Glomerular visceral epithelial cell (primary cell): ENCODE measurements at regions not wholly inside any gene's neighbourhood (a gene's known extent, or its start where the extent isn't known, plus 50 kb on each side); places are given as distances from the start of the nearest gene placed in this dataset.
"Not testable (repeated sequence)": the region's sequence is repeated elsewhere in the genome, so short reads cannot be mapped to it uniquely, and the experiment has no call there.

Source experiments
- DNase-seq: peaks from one replicate; pipeline ENCODE4 v3.0.0-alpha.2; 2016; ENCODE audit errors: extremely low spot score

GRCh38 chr21:6556516-6556915 lies 3964.9 kb upstream of the TPTE start:
- DNase-seq, result not testable (repeated sequence)

GRCh38 chr21:6557415-6557814 lies 3964.0 kb upstream of the TPTE start:
- not testable (repeated sequence) for DNase-seq

DNA sequence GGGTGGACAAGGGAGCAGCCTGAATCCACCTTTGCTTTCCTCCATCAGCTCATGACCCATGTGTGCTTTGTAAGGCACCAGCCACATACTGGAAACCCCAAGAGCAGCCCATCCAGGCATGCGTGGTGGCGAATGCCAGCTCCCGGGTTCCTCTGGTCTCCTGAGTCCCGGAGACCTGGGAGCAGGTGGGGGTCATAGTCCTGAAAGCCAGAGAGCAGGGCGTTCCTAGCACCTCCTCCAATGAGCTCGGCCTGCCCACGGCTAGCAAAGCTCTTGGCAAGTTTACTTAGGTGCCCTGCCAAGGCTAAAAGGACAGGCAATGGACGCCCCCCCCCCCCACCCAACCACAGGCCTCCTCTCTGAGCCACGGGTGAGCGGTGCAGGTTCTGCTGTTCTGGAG lies 3960.2 kb upstream of the TPTE start:
- not testable (repeated sequence) for DNase-seq

GRCh38 chr21:6561578-6561977 lies 3959.8 kb upstream of the TPTE start:
- DNase-seq, result not testable (repeated sequence)

DNA sequence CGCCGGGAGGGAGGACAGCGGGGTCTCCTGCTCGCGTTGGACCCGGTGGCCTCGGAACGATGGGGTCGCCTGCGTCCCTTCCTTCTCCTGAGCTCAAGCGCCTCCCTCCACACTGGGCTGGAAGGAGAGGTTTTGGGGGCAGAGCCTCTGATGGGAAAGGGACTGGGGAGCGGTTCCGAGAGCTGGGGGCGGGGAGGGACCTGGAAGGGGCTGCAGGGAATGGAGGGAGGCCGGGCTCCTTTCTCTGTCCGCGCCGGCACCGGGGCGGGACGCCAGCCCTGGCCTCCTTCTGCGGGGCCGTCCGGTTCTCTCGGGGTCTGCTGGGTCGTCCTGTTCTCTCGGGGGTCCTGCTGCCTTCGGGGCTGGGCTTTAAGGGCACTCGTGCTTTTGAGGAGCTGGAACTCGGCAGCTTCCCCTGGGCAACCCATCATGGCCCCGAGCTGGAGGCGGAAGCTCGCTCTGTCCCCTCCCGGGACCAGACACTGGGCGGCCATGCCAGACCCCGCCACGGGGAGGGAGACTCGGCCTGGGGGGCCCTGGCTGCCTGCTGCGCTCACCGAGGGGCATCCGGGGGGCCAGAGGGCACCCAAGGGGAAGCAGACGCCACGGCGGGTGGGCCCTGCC lies 3956.7 kb upstream of the TPTE start:
- not testable (repeated sequence) for DNase-seq

- peak; percentile 4 for DNase-seq
These were observed 3955.9 kb upstream of the TPTE start for GRCh38 chr21:6565190-6566094.

- DNase-seq, result not testable (repeated sequence)
These were observed 3953.8 kb upstream of the TPTE start for GRCh38 chr21:6567542-6567941.

DNA sequence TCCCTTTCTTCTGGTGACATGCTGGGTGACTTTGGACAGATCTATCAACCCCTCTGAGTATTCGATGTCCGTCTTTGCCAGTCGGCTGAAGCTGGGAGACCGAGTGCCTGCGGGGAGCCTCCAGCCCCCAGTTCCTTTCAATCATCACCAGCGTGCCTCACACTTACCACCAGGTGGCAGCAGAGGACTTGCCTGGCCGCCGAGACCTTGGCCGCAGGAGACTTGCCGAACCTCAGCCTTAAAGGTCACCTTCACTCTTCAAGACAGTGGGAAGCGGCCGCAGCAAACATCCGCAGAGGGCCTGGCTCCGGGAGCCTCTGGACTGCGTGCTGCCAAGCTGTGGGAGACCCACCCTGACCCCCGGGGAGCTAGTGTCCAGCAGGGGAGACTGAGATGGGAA lies 3952.2 kb upstream of the TPTE start:
- not testable (repeated sequence) for DNase-seq

DNA sequence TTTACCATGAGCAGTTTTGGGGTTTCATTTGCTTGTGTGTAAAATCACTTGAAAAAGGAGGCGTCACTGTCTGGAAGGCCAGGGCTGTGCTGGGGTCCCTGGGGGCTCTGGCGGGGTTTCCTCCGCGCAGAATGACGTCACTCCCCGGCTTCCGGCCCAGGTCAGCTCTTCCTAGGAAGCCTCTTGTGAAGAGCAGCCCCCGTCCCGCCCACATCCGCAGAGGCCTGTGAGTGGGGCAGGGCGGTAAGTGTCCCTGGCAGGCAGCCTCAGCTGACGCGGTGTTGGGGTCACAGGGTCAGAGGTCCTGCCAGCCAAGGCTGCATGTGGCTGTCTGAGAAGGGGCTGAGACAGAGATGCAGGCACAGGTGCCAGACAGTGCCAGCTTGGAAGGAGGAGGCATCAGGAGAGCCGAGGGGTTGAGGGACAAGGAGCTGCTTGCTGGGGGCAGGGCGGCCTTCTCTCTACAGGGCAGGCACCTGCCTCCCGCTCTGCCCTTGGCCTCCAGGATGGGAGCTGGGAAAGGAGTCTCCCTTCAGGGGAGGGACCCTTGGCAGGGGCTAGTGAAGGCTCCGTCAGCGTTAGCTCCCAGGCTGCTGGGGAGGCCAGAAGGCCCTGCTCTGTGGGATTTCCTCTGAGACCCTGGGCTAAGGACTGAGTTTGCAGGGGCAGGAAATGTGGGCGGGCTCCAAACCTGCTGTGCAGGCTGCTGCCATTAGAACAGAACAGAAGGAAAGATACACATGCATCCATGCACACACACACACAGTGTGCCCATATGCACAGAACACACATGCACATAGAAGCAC lies 3951.6 kb upstream of the TPTE start:
- DNase-seq, result not testable (repeated sequence)

- not testable (repeated sequence) for DNase-seq
These were observed 3950.5 kb upstream of the TPTE start for GRCh38 chr21:6570700-6571368.

GRCh38 chr21:6573576-6573975 lies 3947.8 kb upstream of the TPTE start:
- DNase-seq, result not testable (repeated sequence)

GRCh38 chr21:6579801-6580200 lies 3941.6 kb upstream of the TPTE start:
- not testable (repeated sequence) for DNase-seq
